Right hindlimb (tissue), 1 donor: ENCODE measurements at regions not wholly inside any gene's neighbourhood (a gene's known extent, or its start where the extent isn't known, plus 50 kb on each side); places are given as distances from the start of the nearest gene placed in this dataset.
"Not testable (repeated sequence)": the region's sequence is repeated elsewhere in the genome, so short reads cannot be mapped to it uniquely, and the experiment has no call there.

Experiments used
- DNase-seq: peaks from one replicate; pipeline ENCODE4 v3.0.0-alpha.2; 2018

DNA sequence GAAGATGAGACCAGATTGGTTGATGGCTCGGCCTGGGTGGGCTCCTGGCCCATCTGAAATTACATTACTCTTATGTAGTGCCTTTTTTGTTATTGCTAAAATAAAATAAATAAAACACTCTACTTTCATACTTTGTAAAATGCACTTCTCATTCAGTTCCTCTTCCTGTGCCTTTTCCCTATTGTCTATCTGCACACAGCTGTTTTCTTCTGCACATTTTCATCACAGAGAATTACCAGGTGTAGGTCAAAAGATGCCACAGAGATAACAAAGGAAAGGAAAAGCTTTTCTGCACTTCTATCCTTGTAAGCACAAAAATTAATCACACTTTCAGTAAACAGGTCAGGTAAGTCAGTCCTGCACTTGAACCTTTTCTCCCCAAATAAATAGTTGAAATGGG is 265.1 kb downstream of the BTG1 start:
- no peak for DNase-seq

DNA sequence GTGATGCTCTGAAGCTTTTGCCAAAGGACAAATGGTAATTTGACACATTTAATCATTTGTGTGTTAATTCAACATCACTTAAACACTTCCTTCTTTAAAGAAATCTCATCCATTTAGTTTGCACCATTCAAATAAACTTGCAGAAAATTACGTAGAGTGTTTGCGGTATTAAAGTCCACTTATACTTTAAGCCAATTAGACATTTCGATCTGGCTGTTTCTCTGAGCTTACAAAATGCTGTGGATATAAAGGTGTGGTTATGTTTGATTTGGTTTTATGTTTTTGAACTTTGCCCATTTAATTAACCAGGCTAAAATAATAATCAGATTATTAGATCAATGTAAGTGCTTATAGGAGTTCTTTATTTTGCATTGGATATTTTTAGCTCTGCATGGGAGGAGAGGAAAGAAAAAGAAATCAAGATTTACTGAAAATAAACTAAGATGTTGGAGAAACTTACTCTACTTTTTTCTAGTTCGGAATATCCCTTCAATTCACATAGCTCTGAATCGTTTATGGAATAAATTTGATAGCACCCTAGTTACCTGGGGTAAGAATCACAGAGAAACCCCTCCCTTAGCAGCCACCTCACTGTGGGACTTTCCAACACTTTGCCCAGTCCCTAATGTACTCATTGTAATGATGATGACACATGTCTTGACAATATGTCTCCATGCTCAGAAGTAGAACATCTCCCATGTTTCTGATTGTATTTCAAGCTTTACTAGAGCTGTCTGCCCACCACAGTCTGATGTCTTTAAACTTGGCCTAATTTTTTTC is 268.0 kb downstream of the BTG1 start:
- DNase-seq, result no peak

DNA sequence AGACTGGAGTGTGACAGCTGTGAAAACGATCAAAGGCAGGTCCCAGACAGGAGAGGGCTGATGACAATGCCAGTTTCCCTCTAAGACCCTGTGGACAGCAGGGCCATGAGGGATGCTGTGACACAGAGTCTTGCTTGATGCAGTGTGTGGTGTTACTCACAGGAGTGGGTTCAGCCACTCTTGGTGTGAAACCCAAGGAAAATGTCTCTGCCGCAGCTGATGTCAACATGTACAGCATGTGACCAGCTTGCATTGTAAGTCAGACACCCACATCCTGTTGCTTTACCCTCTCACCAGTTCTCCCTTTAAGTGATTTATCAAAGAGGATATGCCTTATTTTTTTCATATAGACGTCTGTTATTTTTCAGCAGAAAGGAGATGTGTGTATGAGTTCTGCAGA is 268.6 kb downstream of the BTG1 start:
- peak; percentile 32 for DNase-seq

DNA sequence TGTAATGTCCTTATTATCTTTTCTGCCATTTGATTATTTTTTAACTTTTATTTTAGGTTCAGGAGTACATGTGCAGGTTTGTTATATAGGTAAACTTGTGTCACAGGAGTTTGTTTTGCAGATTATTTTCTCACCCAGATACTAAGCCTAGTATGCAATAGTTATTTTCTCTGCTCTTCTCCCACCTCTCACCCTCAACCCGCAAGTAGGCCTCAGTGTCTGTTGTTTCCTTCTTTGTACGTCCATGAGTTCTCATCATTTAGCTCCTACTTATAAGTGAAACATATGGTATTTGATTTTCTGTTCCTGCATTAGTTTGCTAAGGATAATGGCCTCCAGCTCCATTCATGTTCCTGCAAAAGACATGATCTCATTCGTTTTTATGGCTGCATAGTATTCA is 270.0 kb downstream of the BTG1 start:
- DNase-seq, result not testable (repeated sequence)

DNA sequence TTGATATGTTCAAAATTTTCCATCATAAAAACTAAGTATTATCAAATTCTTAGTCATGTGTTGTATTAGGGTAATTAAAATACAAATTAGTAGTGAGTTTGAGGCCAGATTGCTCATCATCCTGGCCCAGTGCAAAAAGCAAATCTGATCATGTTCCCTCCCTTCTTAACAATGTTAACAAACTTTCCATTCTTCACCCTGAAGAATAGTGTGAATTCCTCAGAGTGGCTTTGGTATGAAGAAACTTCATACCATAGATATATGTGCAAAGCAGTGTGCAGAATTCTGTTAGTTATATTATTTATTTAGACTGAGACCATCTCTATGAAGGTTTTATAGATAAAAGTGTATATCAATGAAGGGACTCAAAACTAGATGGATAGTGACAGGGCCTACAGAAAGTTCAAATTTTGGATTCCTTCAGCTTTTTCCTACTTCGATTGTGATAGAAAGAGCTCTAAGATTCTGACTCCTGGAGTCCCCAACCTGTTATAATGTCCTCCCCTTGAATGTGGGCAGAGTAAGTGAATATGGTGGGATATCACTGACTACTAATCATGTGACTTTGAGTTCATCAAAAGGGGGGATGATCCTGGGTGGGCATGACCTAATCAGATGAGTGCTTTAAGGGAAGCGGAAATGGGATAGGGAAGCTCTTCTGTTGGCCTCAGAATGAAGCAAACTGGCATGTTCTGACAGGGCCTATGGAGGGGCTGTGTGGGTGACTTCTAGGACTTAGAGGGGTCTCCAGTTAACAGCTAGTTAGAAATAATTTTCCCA is 271.4 kb downstream of the BTG1 start:
- no peak for DNase-seq

DNA sequence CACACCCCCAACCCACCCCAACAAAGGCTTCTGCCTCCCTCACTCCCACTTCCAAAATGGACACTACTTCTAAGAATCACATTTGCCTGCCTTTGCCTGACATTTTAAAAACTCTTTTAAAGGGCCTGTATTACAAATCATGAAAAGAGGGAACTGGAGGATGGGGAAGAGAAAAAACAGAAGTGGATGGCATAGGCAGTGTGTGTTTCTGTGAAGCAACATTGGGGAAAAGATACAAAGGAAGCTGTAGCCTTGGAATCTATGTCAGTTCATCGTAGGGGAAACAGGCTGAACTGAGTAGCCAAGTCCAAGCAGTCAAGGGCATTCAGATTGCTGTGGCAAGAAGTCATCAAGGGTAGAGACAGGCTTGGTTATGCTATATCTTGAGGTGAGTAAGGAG is 273.9 kb downstream of the BTG1 start:
- no peak for DNase-seq

DNA sequence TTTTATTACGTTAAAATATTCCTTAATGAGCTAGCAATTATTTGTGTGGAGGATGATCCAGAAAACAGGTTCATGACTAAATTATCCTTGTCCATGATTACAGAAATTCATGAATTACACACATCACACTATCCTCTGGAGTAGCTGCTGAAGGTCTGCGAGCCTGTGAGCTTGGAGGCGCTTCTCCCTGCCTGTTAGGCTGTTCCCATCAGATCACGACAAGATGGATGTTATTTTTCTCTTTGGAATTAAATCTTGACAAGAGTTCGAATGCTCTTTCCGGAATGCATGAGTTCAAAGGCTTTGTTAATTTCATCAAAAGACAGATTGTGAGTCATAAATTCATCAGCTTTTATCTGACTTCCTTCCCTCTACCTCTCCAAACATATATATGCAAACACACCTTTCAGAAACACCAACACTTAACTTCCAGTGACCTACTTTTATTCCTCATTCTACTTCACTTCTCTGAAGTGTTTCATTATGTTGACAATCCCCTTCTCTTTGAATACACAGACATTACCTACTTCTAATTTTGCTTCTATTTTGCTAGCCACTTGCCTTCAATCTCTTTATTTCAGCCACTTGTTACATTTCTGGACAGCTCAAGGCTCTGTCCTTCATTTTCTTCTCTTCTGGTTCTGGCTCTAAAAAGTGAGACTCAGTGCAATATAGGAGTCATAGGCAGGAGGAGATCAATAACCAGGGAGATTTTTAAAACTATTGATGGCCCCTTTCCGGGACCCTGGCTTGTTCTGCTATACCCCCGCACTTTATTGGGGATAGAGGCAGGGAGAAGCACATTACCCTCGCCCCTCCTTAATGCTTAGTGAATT is 274.6 kb downstream of the BTG1 start:
- no peak for DNase-seq

DNA sequence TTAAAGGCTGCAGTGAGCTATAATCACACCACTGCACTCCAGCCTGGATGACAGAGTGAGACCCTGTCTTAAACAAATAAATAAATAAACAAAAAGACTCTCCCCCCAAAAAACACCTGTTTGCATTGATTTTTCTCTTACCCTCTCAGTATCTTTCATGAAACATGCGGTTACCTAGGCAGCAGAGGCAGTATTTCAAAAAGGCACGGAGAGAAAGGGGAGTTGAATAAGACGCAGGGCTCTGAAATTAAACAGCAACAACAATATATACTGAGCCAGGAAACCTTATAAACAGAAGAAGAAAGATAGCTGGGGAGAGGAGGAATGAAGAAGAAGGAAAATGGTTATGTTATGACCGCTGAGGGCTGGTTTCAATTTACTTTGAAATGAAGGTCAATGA is 277.6 kb downstream of the BTG1 start:
- DNase-seq, result no peak

DNA sequence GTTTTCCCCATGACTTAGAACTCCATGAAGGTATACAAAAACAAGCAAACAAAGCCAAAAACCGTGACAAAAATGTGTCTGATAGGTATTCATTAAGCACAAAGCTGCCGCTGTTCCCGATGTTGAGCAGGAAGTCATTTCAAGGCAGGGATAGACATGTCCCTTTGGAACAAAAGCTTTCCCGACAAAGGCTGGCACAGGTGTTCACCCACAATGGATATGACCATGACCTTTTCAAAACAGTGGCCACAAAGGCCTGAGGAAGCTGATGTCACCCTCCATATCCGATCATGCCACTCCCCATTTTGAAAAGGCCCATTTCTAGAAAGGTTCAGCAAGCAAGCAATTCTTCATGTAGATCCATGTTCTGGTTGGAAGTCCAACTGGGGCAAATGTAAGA is 279.1 kb downstream of the BTG1 start:
- no peak for DNase-seq

DNA sequence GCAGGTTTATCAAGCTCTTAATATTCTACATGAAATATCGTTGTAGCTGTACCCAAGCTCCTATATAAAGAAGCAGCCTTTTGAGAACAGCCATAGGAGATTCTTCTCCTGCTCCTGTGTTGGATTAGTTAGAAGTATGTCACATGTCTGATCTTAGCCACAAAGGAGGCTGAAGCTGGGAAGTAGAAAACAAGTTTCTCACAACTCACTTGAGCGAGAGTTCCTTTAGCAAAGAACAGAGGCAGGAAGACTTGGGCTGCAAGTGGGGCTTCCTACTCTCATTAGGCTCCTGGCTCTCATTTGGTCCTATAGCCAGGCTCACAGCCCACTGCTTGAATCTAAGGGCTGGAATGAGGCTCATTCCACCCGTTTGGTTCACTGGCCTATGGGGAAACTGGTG is 281.9 kb downstream of the BTG1 start:
- no peak for DNase-seq

DNA sequence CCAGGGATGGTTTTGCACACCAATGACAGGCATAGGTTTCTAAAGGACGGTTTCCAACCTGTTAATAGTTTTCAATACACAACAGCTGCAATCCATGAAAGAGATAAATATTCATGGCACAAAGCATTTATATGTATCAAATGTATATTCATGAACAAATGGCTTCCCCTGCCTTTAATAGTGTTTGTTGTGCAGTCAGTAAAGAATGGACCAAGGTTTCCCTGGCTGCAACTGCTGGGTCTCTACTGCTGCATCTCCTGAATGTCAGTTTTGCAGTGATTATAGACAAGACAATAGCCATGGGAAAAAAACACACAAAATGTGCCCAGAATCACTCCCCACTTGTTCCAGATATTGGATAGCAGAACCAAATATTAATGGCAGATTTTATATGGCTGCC is 284.1 kb downstream of the BTG1 start:
- DNase-seq, result no peak

DNA sequence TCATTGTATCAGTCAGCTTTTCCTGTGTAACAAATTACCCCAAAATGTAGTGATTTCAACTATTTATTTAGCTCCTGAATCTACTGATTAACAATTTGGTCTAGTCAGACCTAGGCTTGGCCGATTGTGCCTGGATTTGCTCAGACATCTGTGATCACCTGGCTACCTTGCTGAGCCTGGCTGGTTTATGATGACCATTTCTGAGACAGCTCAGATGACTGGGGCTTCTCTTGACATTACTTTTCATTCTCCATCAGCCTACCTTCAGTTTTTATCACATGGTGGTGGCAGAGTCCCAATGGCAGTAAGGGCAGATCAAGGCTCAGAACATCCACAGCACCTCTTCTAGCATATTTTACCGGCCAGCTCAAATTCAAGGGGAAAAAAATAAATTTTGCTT is 286.3 kb downstream of the BTG1 start:
- no peak for DNase-seq

DNA sequence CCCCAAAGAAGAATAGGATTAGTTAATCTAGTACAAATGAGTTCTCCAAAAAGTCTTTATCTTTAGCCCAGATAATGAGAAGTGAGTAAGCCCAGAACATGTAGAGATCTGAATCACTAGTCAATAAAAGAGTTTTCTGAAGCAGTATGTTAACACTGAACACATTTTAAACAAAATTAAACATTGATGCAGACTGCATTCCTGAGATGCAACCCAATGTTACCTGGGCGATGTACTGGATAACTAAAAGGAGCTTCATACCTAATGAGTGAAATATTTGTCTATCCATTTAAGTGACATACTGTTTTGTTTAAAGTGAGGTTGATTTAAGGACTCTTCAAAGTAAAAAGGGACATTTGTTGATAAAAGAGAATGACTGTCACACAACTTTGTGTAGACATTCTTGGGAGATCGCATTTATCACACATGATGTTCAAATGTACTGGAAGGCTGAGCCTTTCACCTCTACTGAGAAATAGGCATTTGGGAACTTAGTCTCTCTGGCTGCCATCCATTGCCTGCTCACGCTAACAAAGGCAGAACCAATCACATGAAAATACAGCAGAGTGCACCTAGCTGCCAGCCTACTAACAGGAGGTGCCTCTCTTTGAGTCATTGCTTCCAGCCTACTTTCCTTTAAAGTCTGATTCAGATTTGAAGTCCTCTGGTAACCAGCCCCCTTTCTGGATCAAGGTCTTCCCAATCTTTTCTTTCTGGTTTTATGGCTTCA is 287.7 kb downstream of the BTG1 start:
- no peak for DNase-seq

DNA sequence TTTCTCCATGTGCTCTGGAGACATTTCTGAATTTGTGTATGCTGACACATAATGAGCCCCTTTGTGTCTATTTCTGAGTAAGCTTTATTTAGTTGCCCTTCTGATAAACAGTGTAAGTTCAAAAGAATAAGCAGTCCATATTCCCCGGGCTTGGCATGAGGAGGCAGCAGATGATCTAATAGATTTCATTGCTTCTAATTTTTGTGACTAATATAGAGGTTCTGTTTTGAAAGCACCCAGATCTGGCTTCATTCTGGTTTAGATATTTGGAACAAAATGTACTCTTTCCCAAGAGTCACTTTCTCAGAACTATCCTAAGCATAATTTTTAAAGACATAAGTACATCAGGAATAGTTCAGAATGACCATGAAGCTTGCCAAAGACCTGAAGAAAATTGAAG is 290.9 kb downstream of the BTG1 start:
- DNase-seq, result no peak

DNA sequence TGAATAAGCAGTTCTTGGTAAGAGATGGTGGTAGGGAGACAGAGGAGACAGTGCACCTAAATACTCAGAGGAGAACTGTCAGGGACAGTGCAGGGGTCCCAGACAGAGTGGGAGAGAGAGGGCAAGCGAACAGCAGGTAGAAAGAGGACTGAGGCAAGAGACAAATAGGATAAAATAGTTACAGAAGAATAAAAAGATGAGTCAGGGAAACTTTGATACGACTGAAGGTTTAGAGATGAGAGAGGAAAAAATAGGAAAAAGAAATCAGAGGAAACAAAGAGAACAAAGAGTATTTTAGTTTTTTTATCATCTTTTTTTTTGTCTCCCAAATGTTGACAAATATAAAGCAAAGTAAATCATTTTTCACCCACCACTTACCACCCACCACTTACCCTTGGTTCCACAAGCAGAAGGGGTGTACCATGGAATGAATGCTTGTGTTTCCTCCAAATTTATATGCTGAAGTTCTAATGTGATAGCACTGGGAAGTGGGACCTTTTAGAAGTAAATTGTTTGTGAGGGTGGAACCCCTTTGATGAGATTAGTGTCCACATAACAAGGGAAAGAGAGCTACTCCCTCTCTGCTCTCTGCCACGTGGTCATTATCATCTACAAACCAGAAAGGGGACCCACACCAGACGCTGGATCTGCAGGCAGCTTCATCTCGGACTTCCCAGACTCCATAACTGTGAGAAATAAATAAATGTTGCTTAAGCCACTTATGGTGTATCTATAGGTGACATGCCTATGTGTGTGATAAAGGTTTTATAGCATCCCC is 292.1 kb downstream of the BTG1 start:
- no peak for DNase-seq

DNA sequence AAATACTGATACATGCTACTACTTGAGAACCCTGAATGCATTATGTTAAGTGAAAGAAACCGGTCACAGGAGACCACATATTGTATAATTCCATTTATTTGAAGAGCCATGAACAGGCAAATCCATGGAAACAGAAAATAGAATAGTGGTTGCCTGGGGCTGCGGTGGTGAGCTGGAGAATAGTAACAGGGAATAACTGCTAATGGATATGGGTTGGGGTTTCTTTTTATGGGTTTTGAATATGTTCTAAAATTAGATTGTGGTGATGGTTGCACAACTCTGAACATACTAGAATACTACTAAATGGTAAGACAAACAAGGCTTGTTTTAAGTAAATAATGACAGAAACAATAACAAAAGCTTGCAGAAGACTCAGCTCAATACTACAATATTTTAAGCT is 293.0 kb downstream of the BTG1 start:
- DNase-seq, result no peak

DNA sequence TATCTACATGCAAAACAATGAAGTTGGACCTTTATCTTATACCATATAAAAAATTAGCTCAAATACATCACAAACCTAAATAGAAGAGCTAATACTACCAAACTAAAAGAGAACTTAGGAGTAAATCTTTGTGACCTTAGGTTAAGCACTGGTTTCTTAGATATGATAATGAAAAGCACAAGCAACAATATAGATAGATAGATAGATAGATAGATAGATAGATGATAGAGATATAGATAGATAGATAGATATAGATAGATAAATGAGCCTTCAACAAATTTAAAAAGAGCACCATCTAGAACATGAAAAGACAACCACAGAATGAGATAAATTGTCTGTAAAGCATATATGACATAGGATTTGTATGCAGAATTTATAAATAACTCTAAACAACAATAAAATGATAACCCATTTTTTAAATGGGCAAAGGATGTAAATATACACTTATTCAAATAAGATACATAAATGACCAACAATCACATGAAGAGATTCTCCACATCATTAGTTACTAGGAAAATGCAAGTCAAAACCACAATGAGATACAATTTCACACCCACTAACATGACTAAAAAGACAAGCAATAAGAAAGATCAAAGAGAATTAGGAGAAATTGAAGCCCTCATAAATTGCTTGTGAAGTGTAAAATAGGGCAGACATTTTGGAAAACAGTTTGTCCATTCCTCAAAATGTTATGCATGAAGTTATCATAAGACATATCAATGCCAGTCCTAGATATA is 293.7 kb downstream of the BTG1 start:
- no peak for DNase-seq

DNA sequence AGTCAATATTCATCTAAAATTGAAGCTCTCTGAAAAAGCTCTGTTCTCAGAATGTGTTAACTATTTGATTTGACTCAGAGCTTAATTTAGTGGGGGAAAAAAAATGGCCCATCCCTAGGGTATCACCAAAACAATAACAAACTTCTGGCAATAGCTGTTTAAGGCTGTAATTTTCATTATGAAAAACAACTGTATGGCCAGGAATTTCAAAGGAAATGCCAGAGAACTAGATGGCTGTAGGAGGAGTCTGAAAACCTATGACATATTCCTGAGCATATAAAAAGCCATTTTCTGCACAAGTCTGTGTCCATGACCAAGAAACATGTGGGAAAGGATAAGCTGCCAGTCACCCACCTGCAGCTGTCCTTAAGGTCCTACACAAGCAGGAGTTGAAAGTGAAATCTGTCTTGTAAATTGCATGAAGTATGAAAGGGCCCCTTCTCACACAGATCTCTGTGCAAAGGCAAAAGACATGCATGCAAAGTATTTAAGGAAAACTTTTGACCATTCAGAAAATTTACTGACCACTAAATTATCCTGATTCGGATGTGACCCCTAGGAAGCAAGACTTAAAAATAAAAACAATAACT is 299.1 kb downstream of the BTG1 start:
- no peak for DNase-seq

DNA sequence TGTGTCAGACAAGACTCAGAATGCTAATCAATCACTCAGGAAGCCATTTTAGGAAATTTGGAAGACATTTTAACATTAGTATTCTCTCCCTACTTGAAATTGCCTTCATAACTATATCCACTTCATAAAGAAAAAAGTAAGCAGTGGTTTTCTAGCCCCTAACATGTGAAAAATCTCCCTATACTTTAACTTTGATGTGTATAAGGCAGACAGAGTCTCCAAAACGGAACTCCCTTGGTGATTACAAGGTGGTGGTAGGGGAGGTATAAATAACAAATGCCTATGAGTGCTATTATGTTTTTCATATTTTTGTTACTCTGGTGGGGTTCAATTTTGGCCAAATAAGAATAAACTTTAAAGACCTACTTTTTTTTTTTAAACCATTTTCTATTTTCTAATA is 300.3 kb downstream of the BTG1 start:
- no peak for DNase-seq

DNA sequence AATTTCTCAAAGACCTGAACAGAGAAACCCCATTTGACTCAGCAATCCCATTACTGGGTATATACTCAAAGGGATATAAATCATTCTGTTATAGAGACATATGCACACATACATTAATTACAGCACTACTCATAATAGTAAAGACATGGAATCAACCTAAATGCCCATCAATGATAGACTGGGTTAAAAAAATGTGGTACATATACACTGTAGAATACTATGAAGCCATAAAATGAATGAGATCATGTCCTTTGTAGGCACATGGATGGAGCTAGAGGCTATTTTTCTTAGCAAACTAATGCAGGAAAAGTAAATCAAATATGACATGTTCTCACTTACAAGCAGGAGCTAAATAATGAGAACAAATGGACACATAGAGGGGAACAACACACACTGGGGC is 303.8 kb downstream of the BTG1 start:
- no peak for DNase-seq

DNA sequence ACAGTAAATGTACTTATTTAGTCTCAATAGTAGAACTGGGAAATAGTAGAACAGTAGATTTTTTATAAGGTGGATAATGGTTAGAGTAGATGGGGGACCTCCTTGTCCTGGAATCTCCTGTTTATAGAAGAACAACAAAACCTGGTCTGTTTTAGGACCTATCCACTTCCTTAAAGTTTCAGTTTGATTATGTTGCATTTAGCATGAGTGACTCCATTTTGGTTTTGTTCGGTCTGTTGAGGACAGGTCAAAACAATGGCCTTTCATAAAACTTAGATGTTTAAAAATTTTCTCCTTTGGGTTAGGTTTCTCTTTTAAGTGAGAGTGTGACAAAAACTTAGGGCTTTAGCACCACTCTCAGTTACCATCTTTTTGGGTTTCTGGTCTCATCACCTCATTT is 308.9 kb downstream of the BTG1 start:
- no peak for DNase-seq
